MM.1S (cell line): ENCODE measurements at regions not wholly inside any gene's neighbourhood (a gene's known extent, or its start where the extent isn't known, plus 50 kb on each side); places are given as distances from the start of the nearest gene placed in this dataset.

ENCODE experiments used
- CTCF ChIP-seq: fragments of 300-600 bp; sonication (generic); IDR thresholded peaks from 2 replicates; pipeline ENCODE4 v1.5.1; 2016; ENCODE audit warnings: antibody characterized with exemption, low read length, mixed read lengths
- EZH2 ChIP-seq: fragments of 300-600 bp; sonication (generic); optimal IDR thresholded peaks from 2 replicates; pipeline ENCODE3; 2017; ENCODE audit warnings: low read depth, mild to moderate bottlenecking, antibody characterized with exemption, low read length, mixed read lengths
- EZH2phosphoT487 ChIP-seq: fragments of 300-600 bp; sonication (generic); IDR thresholded peaks from 2 replicates; pipeline ENCODE4 v1.6.1; 2018; ENCODE audit warnings: antibody characterized with exemption, low read length

GRCh38 chr3:144164352-144164751 is 192.7 kb downstream of the DIPK2A start:
- TF ChIP-seq CTCF (no peak), EZH2 (no peak), EZH2phosphoT487 (no peak)
